Activated effector memory CD4-positive, alpha-beta T cell treated with anti-CD3 and anti-CD28 coated beads, Interleukin-2, amount 50 U/mL, for 16 hours (primary cell): ENCODE measurements at regions not wholly inside any gene's neighbourhood (a gene's known extent, or its start where the extent isn't known, plus 50 kb on each side); places are given as distances from the start of the nearest gene placed in this dataset.
"Not testable (repeated sequence)": the region's sequence is repeated elsewhere in the genome, so short reads cannot be mapped to it uniquely, and the experiment has no call there.

Source experiments
- DNase-seq: peaks from one replicate; pipeline ENCODE4 v3.0.0-alpha.2; 2020

DNA sequence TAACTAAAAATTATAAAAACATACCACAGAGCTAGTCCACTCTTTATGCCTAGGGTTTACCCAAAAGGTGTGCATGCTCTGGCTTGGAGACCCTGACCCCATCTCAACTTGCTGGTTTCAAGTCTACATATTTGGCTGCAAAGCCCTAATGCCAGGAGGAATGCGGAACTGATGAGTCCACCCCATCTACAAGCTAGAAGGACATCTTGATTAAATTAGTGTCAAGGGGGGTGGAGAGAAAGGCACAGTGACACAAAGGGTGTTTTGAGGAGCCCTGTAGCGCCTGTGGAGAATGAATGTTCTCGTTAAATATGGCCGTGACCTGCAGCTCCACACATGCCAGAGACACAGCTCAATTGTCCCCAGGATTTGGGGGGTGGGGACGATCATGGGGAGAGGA lies 104.1 kb upstream of the IKBKE start:
- not testable (repeated sequence) for DNase-seq

DNA sequence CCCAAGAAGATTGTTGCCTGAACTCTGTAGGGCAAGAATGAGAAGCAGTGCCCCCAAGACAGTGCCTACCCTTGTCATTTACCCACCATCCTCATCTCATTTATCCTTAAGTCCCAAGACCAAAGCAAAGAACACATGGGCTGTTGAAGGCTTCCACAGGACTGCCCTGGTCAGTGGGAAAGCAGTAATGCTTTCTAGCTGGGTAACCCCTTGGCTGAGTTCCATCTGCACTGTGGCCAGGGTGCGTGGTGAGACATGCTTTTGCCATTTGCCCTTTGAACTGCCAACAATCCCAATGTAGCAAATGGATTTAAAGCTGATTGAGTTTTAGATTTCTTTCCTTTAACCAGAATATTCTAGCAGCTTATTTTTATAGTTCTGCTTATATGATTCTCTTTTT lies 103.5 kb upstream of the IKBKE start:
- DNase-seq, result not testable (repeated sequence)

DNA sequence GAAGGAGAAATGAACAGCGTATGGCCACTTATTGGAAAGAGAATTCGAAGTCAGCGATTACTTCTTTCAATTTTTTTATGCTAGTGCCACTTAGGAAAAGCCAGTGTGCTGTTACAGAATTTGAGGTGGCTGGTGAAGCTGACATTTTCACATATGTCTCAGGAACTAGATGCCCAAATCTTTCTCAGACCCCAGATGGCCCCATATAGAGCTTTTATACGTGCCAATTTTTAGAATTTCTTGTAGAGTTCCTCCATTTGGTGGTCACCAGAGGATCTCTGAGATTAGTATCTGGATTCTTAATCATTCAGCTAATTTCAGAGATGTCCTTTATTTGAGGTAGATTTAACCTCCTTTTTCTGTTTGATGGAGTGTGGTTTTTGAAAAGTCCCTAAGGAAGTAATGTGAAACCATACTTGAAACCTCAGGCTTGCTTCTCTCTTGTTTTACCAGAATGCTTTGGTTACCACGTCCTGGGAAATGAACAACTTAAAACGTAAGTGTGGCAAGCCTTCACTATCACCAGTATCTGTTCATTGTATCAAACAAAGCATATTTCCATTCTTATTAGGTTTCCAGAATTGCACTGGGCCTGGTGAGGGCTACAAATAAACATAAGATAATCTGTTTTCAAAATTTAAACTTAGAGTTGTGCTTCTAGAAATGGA lies 102.2 kb upstream of the IKBKE start:
- DNase-seq, result not testable (repeated sequence)

DNA sequence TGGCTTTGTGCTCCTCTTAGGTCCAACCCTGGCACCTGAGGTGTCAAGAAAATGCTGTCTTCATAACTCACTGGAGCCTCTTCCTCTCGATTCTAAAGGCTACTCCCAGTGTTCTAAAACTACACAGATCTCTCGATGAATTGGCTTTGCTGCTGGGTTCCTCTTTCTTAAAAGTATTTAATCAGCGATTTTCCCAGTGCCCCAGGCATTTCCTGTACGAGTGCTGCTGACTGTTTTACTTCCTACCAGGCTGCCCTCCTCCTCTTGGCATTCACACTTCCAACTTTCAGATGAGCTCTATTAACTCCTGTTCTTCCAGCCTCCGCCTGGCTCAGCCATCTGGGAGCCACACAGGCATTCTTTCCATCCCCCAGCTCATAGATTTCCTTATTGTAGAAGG lies 95.6 kb upstream of the IKBKE start:
- DNase-seq, result not testable (repeated sequence)

DNA sequence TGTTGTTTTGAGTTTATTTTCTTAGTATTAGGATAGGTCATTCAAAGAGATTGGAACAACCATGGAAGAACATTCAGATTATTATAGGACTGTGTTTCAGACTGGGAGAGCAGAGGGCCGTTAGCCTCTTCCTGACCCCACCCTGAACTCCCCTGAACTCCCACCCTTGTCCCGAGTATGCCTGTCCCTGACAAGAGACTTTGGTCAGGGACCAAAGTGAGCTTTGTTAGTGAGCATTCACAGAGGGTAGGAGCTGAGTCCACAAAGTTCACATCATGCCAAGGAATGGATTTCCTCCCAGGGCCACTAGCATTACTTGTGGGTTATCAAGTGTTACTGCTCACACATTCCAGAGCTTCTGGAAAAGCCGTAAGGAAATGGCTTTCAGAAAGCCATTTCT lies 94.7 kb upstream of the IKBKE start:
- not testable (repeated sequence) for DNase-seq

DNA sequence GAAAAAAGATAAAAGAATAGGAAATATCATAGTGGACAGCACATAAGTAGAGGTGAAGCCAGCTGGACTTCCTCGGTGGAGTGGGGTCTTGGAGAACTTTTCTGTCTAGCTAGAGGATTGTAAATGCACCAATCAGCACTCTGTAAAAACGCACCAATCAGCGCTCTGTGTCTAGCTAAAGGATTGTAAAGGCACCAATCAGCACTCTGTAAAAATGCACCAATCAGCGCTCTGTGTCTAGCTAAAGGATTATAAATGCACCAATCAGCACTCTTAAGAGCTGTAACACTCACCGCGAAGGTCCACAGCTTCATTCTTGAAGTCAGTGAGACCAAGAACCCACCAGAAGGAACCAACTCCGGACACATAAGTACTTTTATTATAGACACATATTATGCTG lies 91.8 kb upstream of the IKBKE start:
- not testable (repeated sequence) for DNase-seq

DNA sequence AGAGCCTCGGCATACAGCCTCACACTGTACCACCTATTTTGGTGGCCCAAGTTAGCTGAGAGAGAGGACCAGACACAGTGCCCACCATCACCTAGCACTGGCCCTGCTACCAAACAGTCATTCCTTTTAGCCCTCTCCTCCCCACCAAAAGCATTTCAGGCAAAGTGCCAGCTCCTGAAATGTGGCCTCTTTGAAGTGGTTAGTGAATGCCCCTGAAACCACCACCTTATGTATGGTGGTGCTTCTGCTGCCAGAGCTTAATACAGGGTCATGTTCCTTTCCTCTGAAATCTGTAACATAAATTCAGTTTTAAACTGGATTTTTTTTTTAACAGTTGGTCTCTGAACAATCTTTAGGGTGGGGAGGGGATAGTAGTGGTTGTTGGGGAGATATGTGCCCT lies 91.0 kb upstream of the IKBKE start:
- DNase-seq, result not testable (repeated sequence)

DNA sequence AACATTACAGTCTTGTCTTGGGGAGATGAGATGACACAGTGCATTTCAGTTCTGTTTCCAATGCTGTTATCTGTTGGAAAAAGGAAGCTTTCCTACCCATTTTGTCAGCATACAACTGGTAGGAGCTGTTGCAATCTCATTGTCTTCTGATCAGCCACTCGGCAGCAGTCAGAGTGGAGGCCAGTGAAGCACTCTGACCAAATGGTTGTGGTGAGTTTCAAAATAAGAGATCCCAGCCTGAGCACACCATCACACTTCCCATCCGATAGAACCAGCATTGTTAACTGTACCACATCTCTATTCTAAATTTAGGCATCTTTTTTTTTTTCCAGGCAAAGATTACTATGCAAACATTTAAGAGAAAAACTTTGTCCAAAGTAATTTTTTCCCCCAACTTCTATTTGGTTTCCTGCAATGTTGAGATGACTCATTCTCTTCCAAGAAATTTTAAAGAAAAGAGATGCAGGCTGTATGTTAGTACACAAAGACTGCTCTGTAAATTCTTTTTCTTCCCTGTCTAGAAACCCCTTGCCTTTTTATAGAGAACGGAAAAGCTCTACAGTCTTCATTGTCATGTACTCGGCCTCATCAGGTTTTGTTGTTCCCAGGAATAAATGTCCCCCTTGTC lies 90.0 kb upstream of the IKBKE start:
- DNase-seq, result not testable (repeated sequence)

DNA sequence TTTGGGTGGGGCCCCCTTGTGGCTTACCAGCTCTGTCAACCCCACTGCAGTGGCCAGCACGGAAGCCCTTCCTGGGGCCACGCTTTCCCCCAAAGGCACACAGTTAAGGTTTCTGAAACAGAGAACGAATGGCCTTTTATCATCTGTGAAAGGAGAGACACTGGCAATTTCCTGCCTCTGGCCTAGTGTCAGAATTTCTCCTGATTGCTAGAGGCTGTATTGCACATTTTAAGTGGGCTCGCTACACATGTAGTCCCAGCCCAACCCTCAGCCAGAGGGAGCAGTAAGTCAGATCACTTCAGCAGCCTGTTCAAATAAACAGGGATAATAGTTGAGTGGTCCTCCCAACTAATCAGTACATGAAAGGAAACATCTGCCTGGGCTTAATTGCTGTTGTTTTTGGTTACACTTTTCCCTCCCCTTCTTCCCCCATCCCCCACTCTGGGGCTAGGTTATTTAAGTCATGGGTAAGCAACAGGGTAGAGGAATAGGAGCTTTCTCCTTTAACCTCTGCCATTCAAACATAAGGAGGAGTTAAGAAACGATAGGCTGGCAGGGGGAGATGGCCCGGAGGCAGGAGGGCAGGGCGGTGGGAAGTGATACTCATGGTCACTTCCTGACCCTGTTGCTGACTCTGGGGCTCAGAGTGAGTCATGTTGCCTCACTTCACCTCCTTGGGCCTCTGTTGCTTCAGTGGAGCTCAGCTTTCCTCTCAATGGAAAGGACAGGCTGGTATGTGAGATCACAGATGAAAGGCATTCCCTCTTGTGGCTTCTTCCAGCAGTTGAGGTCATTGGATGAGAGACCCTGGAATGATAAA lies 89.3 kb upstream of the IKBKE start:
- not testable (repeated sequence) for DNase-seq

DNA sequence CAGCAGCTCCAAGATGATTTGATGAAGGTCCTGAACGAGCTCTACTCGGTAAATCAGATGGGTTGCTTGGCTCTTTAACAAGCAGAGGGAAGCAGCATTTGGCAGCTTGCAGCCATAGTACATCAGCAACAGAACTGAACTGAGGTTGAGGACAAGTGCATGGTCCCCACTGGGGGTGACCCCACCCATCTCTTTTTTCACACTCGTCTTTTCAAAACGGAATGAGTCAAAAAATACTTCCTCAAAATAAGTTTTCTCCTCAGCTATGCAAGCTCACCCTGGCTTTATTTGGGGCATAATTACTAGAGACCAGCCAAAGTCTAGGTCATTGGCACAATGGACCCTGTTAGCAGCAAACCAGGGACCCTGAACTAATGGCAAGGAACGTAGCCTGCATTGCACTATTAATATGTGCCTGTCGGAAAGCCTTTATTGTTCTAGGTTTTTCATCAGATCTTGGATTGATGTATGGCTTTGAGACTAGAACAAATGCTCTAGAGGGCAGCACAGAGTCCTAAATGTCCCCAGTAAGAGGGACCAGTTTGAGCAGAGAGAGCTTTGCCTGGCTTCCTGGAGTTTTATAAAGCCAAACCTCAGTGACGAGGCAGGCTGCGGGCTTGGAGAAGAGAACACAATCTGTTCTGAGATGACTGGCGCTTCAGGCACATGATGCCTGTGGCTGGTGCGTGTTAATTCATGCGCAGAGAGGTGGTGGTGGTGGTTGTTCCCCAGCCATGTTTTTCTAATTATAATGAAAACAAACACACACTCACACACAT lies 86.1 kb upstream of the IKBKE start:
- not testable (repeated sequence) for DNase-seq

DNA sequence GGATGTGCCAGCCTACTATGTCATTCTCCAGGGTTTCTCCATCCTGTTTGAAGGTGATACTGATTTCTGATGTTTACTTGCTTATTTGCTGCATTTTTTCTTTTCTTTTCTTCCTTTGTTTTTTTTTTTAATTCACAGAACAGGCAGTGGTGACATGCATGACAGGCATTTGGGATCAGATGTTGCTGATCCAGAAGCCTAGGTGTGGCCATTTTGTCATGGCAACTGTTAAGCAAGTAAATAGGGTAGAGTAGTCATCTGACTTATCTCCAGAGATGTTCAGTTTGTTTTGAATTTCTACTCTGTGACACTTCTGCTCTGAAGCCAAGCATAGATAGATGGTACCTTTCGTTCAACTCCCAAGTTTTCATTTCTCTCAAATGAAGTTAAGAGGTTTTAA lies 85.4 kb upstream of the IKBKE start:
- not testable (repeated sequence) for DNase-seq

DNA sequence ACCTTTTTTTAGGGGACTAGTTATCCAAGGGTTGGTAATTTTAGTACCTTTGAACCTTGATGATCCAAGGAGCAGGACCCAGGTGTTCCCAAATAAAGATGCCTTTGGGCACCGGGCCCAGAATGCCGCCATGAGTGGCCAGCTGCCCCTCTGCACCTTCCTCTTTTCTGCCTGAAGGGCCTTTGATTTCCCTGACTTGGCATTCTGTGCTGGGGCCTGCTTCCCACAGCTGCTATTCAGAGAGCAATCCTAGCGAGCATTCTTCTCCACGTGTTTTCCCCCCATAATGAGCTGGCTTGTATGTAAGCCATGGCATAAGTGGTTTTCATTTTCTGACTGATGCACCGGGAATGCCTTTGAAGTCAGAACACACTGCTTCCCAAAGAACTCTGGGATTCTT lies 82.6 kb upstream of the IKBKE start:
- DNase-seq, result not testable (repeated sequence)

DNA sequence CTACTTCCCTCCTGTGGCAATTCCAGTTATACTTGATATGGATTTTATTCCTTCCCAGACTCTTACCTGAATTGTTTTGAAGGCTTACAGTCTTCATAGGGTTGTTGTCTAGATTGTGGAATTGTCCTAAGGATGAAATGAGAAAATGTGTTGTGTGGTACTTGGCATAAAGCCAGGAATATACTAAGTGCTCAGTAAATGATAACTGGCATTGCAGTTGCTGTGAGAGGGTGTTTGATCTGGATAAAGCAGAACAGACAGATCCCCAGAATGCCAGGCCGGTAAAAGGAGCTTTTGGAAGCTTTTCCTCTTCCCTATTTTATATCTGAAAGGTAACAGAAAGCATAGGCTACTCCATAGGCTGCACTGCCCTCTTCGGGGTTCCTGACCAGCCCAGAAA lies 78.4 kb upstream of the IKBKE start:
- not testable (repeated sequence) for DNase-seq

DNA sequence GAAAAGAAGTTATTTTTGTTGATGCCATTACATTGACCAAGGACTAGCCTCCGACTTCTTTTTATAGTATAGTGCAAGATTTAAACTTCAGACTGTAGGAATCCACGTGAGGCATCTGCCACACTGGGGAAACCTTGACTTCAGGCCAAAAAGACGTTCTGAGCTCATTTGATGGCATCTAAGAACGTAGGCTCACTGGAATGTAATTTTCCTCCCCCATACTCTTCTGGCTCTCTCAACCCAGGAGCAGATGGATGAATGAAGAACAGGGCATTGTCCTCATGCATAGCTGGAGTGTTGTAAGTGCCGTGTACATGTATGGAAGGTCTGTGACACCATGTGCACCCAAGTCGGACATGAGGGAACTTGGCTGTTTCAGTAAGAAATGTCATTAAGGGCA lies 72.8 kb upstream of the IKBKE start:
- DNase-seq, result not testable (repeated sequence)

DNA sequence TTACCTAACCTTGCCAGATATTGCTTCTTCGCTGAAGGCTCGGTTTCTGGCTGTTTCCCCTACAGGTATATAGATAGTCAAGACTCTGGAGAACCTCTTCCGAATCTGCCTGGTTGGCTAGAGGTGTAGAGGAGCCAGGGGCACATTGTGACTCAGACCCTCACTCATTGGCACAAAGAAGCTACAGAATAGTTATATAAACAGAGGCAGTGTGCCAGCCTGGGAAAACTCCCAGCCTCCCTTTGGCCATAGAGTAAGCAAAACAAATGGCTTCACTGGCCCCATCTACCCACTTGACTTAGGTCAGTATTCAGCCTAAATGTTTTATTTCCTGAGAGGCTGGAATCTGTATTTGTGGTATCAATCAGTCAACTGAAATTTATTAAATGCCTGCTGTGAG lies 72.0 kb upstream of the IKBKE start:
- DNase-seq, result not testable (repeated sequence)

DNA sequence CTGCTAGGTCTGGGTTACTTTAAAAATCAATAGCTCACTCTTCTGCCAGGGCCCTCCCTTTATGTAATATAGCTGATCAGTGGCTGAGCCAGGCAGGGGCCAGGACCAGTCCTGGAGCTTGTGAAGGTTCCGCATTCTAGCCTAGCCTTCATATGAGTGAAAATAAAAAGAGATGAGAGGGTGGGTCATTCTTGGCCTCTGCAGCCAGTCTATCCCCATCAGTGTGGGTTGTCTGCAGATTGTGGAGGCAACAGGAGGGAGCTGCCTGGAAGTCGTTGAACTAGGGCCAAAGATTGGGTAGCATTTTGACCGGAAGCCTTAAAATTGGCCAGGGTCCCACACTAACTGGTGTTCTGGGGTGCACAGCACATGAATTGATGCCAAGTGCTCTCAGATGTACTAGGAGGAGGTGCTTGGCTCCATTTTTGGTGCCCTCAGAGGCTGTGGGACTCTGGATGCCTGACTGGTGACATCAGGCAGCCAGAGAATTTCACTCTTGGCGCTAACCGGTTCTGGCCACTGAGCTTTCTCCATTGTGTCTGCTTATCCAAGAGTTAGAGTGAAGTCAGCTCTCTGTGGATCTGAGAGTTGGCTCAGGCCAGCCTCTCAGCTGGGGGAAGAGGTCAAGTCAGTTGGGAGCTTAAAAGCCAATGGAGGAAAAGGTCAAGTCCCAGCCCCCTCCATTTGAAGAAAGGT lies 66.5 kb upstream of the IKBKE start:
- DNase-seq, result not testable (repeated sequence)

DNA sequence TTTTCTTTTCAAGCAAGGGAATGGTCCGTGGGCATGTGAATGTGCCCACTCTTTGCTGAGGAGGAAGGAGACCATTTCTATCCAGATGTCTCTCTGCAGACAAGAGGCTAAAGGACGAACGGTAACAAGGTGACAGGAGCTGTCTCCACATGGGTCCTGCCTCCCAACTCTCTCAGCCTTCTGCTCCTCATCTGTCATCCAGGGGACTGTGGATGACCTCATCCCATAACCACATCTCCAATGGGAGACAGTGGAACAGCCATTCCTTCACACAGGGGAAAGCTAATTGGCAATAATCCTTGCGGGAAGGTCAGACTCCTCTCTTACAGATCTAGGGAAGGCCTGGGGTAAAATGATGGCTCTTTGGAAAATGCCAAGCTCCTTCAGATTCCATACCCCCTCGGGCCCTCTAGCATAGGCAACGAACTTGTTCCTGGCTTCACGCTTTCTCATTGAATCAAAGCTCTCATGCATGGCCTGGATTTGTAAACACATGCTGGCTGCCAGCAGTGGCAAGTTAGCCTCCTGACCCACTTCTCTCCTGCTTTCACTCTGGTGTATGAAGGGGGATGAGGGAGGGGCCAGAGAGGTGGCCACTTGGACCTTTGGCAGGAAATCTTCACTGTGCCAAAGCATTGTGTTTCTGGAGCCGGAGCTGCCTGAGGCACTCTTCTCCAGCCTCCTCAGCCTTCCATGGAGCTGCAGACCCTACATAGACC lies 65.8 kb upstream of the IKBKE start:
- DNase-seq, result not testable (repeated sequence)

DNA sequence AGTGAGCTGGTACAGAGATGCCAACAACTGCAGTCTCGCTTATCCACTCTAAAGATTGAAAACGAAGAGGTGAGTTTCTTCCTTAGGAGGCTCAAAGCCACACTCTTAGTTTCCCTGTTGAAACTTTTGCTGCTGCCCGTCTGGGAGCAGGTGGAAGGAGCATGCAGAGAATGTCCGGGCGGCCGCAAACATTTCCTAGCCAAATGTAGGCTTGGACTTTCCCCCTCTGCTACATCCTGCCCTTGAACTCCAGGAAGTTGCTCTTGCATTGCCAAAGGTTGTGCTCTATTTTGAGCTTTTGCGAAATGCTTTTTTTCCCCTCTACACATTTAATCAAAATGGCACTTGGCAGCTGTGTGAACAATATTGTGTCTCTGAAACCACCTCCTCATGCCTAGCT lies 65.0 kb upstream of the IKBKE start:
- DNase-seq, result not testable (repeated sequence)

DNA sequence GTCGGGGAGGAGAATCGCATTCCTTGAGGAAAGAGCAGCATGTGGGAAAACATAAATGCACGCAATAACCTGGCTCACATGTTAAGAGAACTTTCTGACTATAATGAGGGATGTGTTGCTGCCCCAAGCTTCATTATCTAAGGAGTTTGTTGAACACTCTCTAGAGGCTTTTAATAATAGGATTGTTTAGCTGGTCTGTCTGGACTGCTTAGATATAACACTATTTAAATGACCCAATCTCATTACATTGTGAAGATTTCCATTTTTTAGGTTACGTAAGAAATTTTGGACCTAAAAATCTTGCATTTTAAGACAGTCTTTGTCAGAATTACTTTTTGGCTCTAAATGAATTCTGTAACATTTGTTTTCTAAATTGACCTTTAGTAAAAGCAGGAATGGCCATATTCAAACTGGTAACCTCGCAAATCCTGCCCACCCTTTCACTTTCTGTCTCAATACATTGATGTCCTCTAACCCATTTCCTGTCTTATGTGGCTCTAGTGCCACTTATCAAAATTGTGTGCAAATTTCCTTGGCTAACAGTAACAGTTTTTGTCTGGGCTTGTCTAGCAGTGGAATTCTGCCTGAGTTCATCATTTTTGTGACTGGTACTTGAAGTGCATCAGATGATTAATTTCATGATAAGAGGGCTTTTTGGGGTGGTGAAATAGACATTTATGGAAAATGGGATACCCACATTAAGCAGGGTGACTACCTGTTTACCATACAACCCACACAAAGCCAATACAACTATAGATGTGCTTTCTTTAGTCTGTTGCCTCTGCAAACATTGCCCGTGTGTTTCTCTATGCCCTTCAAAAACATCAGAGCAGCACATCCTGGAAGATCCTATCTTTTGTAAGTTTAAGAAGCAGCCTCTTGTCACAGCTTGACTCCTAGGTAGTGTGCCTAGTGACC lies 61.6 kb upstream of the IKBKE start:
- not testable (repeated sequence) for DNase-seq

DNA sequence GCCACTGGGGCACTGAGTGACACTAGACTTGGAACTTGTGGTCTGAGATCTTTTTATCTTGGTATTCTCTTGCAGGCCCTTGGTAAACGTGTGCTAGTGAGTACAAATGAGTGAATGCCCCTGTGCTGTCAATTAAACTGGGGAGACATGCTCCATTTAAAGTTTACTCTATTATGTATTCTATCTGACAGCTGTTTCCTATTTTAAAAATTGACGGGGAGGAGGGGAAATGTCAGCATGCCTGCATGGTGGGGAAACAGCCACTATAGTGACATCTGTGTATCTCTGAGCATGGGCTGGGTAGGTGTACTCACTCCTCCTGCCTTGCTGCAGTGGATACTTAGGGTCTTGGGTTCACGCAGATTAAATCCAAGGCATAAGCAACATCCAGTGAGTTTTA lies 59.0 kb upstream of the IKBKE start:
- no peak for DNase-seq

DNA sequence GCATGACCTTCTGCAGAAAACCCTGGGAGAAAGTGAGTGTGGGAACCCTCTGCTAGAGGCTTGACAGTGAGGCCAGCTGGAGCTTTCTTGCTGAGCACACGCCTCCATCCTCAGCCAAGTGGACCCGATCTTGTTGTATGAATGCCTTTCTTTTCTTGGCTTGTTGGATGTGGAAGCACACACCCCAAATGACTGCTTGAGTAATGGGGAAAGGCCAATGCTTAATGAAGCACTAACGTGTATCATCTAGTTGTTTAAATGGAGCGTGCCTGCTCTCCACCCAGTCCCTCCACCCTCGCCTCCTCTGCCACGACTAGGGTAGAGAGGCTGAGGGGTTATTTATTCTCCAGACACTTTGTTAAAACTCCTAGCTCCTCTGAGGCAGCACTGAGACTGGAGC lies 54.3 kb upstream of the IKBKE start:
- DNase-seq, result no peak
